ENCODE measurements at regions not wholly inside any gene's neighbourhood (a gene's known extent, or its start where the extent isn't known, plus 50 kb on each side); places are given as distances from the start of the nearest gene placed in this dataset.
"Not testable (repeated sequence)": the region's sequence is repeated elsewhere in the genome, so short reads cannot be mapped to it uniquely, and the experiment has no call there.

DNA sequence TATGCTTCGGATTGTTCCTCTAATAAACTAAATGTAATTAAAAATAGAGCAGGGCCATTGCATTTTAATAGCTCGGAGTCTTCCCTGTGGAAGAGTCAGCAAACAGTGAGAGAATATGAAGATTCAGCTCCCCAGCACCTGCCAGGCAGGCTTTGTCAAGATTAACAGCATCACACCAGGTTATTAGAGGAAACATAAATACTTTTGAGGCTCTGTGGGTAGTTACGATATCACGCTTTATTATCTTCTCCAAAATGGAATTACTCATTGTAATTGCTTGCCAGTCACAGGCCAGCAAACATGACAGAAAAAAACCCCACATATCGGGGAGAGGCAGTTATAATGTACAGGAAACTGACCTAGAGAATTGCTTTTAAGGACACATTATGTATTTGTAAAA lies 303.9 kb downstream of the CPS1 start:
- DNase-seq: no peak

DNA sequence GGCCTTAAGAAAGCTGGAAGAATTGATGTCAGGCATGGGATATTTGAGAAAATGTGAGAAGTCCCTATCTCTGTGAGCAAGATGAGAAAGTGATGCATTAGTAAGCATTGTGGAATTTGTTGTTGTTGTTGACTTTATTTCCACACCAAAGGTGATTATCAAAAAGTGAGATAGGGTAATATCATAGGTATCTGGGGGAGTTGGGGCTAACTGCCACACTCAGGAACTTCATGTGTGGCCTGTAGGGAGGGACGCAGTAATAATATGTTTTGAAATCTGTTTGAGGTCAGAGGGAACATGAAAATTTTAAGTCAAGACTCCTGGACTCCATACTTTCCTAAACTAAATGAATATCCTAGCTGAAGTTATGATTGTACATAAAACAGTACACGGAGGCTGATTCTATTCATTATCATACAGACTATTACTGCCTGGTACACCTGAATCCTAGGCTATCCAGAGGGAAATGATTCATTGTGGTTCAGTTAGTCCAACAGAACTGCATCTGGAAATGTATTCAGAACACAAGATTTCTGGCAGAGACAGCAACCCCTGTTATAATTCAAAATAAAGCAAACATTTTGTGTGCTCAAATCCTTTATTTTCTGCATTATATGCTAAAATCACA lies 304.8 kb downstream of the CPS1 start:
- no peak for DNase-seq

DNA sequence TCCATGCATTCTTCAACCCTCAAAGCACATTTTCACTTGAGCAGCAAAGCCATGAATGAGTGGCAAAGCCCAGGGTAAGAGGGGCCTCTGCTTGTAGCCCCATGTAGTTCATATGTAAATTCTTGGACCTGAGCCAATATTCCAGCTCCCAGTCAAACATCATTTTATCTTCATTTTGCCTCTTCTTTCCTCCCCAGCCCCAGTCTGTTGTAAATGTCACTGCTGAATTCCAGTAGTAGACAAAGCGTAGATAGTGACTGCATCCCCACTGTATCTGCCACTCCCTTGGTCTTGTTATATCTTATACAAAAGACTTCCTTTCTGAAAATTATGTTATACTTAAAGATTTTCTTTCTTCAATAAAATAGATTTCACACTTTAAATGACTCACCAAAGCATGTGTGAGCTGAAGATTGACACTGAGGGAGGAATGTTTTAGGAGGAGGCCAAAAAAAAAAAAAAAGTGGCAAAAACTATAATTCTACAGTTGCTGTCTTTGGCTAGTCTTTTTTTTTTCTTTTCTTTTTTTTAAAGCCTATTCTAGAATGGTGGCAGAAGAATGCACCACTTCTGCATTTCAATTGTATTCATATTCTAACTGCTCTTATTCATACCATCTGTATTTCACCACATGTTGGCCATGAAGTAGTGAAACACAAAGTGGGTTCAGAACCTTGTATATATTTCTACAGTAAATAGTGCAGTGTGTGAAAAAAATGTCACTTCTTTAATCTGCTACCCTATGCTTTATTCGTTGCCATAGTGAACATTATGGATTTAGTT lies 306.1 kb downstream of the CPS1 start:
- DNase-seq: no peak

DNA sequence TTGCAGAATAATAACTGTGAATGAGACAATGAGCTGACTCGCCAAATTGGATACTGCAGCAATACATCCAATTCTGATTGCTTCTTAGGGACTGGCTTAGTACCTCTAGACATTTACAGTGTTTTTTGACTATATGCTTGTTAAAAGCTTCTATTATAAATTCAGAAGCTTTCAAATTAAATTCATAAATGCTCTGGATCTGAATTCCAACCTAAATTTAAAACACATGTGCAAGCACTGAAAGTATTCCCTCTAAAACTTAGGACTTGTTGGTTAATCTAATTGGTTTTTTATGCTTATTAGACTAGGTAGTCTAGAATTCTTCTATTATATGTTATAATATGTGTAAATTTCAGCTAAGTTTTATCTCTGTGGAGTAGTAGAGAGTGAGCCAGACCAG lies 306.9 kb downstream of the CPS1 start:
- no peak for DNase-seq

DNA sequence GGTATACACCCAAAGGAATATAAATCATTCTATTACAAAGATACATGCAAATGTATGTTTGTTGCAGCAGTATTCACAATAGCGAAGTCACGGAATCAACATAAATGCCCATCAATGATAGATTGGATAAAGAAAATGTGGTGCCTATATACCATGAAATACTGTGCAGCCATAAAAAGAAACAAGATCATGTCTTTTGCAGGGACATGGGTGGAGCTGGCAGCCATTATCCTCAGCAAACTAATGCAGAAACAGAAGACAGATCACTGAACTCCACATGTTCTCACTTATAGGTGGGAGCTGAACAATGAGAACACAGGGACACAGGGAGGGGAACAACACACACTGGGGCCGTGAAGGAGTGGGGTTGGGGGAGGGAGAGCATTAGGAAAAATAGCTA lies 315.2 kb downstream of the CPS1 start:
- not testable (repeated sequence) for DNase-seq

DNA sequence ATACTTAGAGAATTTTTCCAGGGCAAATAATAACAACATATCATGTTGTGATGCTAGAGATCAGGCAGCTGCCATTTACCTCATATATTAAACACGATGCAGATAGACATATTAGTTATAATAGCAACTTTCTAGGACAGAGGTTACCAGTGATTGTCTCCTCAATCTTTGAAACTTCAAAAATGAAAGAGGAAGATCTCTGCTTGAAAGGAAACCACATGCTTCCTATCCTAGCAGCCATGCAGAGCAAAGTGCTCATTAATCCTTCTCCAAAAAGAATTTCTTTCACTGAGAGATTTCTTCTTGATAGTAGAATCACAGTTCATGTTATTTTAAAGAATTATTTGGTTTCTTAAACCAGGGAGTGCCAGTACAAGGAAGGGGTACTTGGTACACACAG lies 317.2 kb downstream of the CPS1 start:
- DNase-seq: no peak

DNA sequence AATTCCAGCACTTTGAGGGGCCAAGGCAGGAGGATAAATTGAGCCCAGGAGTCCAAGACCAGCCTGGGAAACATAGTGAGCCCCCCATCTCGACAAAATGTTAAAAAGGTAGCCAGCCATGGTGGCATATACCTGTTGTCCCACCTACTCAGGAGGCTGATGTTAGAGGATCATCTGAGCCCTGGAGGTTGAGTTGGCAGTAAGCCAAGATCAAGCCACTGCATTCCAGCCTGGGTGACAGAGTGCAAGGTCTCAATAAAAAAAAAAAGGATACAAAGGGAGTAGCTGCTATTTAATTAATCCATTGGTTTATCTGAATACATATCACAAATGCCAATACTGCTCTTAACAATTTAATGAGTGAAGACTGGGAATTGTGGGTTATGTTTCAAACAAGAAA lies 327.8 kb downstream of the CPS1 start:
- DNase-seq: no peak

DNA sequence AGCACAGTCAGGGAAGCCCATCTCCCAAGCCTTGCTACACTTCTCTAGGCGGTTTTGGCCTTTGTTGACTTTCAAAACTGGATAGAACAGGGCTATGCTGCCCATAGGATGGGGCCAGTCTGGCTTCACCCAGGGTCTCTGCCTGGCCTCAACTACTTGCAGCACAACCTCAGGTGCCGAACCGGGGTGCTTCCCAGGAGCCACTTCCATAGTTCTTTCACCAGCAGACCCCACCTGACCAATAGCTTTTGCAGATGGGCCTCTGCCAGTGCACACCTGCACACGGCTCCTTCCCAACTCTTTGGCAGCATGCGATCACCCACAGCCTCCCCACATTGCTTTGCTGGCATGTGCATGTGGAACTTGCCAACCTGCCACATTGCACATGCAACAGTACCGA lies 331.6 kb downstream of the CPS1 start:
- DNase-seq: no peak

DNA sequence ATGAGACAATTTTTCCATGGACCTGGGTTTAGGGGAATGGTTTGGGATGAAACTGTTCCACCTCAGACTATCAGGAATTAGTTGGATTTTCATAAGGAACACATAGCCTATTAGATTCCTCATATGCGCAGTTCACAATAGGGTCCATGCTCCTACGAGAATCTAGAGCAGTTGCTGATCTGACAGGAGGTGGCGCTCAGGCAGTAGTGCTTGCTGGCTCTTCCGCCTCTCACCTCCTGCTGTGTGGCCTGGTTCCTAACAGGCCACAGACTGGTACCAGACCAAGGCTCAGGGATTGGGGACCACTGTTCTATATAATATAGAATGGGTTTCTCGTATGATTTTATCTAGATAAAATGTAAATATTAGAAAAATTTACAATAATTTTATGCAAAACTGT lies 338.7 kb downstream of the CPS1 start:
- no peak for DNase-seq

DNA sequence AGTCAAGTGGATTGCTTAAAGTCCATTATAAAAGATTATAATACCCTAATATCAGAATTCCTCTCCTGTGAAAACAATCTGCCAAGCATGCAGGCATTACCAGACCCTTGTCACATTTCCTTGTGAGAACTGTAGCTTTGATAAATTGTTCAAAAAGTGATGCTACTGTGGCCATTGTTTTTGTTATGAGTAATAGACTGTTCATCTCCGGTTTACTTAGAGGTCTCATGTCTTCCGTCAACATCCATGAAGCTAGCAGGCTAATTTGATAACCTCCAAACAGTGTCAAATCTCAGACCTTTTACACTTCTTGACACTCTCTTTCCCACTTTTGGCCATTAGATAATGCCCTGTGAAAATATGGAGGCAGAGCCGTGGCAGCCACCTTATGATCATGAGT lies 342.7 kb downstream of the CPS1 start:
- no peak for DNase-seq

DNA sequence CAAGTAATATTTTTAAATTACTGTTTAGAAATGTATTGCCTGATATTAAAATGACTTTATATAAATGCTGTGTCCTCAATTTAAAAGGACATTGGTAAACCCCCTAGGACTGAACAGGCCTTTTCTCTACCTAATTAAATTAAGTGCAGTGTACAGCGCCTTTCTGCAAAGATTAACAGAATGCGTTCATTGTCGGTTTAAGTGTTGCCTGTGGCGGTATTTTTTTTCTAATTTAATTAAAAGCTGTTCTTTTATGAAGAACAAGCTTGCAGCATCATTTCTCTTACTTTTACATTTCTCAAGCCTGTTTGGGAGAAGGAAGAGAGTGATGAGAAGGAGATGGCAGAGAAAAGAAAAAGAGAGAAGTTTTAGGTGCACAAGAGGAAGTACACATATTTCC lies 344.9 kb downstream of the CPS1 start:
- DNase-seq: no peak

DNA sequence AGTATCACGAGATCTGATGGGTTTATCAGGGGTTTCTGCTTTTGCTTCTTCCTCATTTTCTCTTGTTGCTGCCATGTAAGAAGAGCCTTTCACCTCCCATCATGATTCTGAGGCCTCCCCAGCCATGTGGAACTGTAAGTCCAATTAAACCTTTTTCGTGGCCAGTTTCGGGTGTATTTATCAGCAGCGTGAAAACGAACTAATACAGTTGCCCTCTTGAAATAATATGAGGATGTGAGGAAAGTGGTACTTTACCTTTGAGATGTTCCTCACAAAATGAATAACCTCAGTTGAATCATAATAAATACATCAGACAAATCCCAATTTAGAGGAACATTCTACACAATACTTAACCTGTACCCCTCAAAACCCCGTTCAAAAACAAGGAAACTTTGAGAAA lies 356.4 kb downstream of the CPS1 start:
- no peak for DNase-seq

DNA sequence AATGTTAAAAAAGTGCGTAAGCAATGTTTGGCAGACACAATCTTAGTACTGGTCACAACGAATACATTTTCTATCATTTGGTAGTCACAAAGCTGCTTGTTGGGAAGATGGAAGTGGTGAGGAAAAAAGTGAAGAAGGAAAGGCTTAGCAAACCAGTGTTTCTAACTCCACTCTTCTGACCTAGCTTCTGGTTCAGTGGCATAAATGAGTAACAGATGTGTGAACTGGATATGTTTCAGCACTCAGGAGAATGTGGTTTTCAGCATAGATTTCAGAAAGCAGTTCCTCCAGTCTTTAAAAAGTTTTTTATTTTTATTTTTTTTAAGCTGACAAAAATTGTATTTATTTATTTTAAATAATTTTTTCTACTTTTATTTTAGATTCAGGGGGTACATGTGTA lies 357.1 kb downstream of the CPS1 start:
- DNase-seq: no peak

DNA sequence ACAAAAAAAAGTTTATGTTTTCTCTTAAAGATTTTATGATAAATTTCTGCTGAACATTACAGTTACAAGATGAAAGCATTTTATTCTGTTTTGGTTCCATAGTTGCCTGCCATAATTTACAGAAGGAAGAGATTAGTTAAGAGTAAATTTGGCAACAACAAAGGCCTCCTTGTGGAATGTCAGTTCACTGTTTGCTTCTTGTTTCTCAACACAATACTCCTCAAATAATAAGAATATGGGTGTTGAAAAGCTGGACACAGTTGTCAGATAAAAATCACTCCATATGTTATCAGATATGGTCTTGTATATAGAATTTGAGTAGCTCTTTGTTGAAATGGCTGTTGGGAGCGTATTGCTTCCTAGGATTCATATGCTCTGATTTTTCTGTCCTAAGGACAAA lies 359.5 kb downstream of the CPS1 start:
- DNase-seq: no peak

DNA sequence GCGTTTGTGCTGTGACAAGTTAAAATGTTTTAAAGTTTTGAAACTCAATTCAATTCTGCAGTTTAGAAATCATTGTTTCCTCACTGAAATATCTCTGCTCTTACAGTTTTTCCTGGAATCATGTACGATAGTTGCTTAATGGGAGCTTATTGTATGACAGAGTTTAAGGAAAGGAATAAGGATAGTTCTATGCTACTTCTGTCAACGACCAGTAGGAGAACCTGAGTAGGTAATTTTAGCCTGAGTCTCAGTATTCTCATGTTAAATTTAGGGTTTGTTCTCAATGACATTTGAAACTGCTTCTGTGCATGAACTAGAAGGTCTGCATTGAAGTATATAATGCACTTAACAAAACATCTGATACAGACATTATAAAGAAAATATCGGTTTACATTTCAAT lies 361.1 kb downstream of the CPS1 start:
- no peak for DNase-seq

DNA sequence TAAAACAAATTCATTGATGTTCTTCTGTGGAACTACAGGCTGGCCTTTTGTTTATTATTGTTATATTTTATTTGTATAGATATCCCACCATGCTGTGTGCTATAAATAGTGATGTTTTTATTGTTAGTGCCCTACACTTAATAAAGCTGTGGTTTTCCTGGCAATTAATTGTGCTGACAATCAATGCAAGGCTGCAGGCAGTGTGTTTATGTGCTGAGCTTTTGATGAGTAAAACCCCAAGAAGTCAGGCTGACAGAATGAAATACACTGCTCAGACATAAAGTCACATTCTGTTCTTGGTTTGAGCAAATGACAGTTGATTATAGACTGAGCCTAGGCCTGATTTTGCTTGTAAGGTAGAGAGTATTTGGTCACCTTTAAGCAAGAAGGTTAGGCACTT lies 362.7 kb downstream of the CPS1 start:
- DNase-seq: no peak

DNA sequence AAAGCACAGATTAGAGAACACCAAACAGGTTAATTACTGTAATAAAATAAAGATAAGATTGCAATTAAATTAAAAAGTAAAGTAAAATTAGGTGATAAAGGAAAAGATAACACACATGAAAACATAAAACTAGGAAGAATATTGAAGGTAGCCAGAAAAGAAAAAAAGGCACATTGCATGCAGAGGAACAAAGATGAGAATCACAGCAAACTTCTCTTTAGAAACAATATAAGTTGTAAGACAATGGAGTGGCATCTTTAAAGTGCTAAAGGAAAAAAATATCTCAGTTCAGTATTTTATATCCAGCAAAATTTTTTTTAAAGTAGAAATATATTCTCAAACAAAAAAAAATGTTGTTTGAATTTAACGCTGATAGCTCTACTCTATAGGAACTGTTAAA lies 366.0 kb downstream of the CPS1 start:
- no peak for DNase-seq

DNA sequence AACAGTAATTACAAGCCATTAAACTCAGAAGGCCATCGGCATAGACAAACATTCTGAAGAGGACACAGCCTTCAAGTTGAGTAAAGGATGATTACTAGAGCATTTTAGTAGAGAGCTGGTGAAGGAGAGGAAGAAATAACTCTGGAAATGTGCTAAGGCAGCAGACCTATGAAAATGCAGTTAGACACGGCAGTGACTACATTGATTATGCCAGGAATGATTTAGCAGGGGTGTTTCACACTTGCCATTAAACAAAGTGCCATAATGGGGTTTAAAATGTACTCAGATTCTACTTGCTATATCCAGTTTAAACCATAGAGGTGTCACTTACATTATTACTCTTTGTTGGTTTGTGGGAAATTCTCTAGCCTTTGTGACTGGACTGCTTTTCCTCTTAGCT lies 372.3 kb downstream of the CPS1 start:
- DNase-seq: no peak

DNA sequence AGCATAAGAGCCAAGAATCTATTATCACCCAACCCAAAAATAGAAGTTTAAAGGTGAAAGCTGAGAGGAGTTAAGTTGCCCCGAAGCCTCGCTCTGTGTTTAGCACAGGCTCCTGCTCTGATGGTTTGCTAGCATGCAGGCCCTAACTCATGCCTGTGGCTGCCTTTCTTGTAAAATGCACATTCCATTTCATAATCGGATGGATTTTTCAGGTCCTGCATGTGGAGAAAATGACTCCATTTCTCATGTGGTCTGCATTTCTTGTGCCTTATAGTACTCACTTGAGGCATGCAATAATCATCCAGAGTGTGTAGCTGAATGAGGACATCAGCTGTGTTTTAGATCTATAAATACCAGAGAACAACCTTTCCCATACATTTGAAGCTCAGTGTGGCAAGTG lies 381.8 kb downstream of the CPS1 start:
- DNase-seq: no peak

DNA sequence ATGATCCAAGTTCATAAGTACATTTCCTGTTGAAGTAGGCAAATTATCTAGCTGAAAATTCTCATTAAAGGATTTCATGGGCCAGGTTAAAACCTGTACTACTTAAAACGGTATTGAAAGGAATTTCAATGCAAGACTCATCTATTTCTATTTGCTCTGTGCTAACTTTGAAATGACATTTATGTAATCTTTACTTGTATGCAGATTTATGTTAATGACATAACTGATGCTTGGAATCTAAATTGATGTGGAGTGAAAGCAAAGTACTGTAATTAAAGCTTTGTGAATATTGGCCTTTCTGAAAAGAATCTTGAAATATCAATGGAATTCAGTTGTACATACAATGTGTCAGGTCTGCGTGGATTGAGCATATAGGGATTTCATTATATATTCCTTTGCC lies 390.0 kb downstream of the CPS1 start:
- DNase-seq: no peak

DNA sequence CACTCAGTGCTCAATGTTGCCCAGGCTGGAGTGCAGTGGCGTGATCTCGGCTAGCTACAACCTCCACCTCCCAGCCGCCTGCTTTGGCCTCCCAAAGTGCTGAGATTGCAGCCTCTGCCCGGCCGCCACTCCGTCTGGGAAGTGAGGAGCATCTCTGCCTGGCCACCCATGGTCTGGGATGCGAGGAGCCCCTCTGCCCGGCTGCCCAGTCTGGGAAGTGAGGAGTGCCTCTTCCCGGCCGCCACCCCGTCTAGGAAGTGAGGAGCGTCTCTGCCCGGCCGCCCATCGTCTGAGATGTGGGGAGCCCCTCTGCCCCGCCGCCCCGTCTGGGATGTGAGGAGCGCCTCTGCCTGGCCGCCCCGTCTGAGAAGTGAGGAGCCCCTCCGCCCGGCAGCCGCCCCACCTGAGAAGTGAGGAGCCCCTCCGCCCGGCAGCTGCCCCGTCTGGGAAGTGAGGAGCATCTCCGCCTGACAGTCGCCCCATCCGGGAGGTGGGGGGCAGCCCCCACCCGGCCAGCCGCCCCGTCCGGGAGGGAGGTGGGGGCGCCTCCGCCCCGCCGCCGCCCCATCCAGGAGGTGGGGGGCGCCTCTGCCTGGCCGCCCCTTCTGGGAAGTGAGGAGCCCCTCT lies 394.1 kb downstream of the CPS1 start:
- DNase-seq: not testable (repeated sequence)

DNA sequence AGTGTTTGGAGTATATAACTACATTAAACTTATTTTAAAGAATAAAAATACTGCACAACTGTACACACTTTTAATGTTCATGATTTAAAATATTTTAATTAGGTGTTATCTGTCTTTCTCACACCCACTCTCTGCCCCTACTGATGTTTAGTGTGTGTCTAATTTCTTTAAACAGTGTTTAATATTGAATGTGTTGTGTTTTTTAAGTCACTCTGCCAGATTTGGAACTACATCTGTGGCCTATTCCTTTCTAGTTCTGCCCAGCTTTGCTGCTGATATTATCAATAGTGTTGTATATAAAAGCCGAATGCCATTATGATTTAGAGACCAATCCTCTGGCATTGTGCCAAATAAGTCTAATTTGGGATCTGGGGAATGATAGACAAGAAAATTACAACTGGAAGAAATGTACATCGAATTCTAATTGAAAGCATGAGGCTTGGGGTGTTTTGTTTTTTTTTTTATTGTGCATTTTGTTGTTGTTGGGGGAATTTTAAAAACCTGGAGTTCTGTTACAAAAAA lies 398.0 kb downstream of the CPS1 start:
- no peak for DNase-seq

DNA sequence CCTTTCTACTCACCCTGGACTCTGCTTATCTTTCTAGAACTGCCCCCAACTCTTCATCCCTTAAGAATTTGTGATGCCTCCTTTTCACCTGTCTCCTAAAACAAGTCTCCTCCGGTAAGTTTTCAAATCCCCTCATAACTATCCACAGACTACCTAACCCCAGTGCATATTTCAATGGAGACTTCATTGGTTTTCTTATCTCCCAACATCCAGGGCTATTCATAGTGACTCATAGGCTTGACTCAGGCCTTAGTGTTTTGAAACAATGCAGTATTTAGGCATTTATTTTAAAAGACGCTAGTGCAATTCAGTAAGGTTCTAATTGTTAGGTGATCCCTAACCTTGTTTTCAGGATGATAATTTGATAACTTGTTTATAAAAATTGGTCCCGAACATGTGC lies 399.2 kb downstream of the CPS1 start:
- DNase-seq: no peak

All from hypothalamus (tissue), 51 donors.